NCI-H748 (cell line): ENCODE measurements at regions not wholly inside any gene's neighbourhood (a gene's known extent, or its start where the extent isn't known, plus 50 kb on each side); places are given as distances from the start of the nearest gene placed in this dataset.

Experiments used
- DNase-seq: peaks from one replicate; lab custom pipeline; 2025; ENCODE audit not compliant: unreplicated experiment; lab: John Stamatoyannopoulos, UW

DNA sequence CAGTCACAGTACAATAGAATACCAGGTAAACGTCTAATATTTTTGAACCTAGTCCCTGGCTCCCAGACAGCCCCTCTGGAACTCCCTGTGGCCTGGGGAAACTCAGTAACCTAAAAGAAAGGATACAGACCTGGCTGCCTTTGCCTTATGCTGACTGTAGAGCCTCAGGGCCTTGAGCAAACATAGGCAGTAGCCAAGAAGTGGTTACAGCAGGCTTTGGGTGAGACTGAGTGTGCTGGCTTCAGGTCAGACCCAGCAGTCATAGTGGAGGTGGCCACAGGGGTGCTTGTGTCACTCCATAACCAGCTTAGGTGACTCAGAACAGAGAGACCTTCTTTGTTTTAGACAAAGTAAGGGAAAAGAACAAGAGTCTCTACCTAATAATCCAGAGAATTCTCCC lies 141.8 kb upstream of the PRDX4 start:
- DNase-seq: no peak

DNA sequence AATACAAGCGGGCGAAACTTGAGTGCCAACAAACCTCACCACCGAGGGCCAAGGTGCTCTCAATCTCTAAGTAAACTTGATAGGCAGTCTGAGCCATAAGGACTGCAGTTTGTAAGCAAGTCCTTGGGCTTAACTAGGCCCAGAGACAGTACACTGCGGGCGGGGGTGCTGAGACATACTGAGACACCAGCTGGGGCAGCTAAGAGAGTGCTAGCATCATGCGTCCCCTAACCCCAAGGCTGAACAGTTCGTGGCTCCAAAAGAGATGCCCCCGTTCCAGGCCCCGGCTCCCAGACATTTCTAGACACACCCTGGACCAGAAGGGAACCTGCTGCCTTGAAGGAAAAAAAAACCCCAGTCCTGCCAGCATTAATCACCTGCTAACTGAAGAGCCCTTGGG lies 126.8 kb upstream of the PRDX4 start:
- DNase-seq: no peak

DNA sequence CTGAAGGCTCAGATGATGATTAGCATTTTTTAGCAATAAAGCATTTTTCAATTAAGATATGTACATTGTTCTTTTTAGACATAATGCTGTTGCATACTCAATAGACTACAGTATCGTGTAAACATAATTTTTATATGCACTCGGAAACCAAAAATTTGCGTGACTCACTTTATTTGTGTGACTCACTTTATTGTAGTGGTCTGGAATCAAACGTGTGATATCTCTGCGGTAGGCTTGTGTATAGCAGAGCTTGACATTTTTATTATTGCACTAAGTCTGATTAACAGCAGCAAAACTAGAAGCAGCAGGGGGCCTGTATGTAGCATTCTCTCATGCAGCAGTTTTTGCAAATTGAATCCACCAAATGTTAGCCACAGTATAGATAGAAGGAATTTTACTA lies 119.1 kb upstream of the PRDX4 start:
- DNase-seq: no peak

DNA sequence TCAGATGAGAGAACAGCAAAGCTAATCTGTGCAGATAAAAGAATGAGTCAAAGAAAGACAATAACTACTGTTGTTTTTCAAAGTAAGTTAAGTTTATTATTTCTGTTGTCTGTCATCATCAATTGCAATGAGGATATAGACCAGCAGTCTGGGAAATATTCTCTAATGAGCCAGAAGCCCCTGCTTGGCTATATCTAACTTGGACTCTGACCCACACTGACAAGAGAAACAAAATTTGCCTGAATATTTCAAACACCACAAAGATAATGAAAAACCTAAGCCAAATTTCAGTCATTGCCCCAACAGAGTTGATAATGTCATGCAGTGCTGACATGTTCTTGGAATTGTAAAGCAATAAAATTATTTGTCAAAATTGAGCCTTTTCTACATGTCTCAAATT lies 115.0 kb upstream of the PRDX4 start:
- DNase-seq: no peak

DNA sequence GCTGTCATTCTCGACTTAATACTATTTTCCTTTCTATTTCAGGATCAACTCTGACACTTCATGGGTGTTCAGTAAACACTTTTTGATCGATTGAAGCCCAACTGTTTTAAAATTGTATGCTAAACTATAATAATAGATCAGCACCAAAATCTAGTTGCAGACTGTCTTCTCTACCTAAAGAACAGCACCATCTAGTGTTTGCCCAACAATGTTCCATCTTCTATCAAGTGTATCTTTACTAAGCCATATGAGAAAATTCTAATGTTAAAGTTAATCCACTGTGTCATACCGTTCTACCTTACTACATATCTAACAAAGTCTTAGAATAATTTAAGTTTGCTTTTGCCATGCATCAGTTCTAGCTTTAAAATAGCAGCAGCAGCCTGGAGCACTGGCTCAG lies 113.0 kb upstream of the PRDX4 start:
- peak; percentile 70 for DNase-seq

DNA sequence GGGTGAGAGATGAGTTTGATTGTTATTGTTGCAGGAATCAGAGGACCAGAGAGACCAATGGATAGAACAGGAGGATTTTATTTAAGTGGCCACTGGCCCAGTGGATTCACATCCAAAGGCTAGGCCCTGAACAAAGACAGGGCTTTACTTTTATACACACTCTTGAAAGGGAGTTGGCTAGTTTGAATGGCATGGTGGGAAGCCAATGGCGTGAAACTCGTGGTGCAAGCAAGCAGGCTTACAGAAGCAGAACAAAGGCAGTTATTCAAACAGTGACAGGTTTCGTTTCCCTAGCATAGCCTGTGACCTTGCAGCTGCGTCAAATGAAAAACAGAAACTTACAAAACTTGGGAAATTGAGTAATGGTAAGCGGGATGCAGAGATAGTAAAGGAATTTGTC lies 110.2 kb upstream of the PRDX4 start:
- DNase-seq: no peak

DNA sequence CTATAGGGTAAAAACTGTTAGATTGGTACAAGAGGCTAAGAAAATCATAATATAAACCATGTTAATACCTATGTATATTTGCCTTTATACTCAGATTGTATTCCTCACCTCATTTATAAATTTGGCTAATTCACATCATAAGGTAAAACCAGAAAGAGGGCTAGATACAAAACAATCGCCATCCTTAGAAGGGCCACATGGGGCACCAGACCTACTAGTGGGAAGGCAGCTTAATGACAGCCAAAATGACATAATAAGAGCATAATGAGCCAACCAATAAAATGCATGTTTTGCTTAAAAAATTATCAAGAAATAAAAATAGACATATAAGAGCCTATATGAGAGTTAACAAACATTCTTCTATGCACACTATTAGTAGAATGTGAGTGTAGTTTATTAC lies 107.3 kb upstream of the PRDX4 start:
- DNase-seq: no peak

DNA sequence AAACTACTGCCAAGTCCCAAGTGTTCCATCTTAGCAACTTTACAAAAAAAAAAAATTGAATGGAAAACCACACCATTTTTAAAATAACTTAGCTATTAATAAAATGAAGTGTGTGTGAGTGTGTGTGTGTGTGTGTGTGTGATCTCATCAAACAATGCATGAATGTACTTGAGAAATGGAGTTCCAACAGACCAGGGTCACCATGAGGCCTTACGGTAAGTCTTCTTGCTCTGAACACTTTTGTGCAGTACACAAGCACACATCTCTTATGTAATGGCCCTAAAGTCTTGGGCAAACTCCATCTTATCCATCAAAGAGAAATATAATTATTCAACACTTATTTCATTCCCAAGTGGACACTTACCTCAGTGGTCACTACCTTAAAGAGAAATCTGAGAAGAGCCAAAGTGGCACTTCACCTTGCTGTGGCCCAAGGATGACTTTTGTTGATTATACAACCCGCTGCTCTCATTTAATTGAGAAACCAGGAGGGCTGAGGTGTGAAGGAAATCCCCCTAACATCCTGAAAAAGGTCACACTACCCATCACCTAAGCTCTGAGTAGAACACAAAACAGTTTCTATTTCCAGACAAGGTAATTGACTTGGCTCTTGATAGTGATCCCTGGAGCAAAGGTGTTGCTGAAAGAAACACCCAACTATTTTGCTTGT lies 96.5 kb upstream of the PRDX4 start:
- no peak for DNase-seq

DNA sequence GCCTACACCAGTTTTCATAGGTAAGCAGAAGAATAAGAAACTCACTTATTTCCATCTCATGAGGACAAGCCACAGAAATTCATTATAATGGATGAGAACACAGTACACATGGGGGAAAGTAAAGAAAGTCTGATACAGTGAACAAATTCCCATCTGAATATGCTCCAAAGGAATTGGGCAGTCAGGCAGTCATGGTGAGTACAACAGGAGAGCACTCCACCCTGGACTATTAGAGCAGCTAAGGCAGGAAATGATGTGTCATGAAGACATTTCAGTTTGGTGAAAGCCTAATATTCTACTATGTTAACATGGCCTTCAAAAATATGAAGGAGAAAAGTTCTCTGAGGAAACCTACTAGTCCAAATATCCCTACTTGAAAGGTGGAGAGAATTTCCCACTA lies 92.0 kb upstream of the PRDX4 start:
- DNase-seq: no peak

DNA sequence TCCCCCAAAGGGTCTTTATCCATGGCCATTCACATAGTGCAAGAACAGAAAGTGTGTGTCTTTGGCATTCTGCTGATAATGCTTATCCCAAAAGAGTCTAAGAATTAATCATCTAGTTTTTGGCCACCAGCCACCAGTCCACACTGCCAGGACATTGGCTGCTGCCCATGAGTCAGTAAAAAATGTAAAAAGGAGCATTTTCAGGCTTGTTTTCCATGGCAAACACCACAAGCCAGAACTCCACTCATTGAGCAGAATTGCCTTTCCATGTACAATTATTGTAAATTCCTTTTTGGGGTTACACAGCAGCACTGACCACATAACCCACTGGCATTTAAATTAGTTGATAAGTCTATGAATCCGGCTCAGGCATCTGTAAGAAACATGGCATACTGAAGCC lies 89.2 kb upstream of the PRDX4 start:
- DNase-seq: no peak

DNA sequence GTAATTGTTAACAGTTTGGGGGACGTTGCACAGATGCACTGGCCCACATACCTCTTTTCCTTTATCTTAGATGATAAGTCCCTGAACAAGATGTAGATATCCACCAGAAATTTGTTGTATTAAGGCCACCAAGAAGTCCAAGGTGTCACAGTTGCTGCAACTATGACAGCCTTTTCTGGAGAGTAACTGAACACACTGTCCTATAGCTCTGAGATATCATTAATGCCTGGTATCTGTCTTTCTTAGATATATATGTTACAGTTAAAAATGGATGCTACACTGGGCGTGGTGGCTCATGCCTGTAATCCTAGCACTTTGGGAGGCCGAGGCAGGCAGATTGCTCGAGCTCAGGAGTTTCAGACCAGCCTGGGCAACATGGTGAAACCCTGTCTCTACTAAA lies 77.8 kb upstream of the PRDX4 start:
- DNase-seq: no peak

DNA sequence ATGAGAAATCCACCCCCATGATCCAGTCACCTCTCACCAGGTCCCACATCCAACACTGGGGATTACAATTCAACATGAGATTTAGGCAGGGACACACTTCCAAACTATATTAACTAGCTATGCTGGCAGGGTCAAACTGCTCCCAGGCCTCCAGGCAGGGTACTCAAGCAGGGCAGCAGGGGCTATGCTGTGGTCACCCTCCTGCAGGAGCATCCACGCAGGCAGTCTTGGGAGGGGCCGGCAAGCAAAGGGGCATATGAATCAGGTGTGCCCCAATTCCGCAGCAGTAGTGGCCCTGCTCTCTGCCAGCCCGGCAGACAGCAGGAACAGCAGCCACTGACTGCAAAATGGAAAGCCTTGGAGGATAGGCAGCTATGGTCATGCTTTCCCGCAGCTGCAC lies 74.6 kb upstream of the PRDX4 start:
- DNase-seq: no peak

DNA sequence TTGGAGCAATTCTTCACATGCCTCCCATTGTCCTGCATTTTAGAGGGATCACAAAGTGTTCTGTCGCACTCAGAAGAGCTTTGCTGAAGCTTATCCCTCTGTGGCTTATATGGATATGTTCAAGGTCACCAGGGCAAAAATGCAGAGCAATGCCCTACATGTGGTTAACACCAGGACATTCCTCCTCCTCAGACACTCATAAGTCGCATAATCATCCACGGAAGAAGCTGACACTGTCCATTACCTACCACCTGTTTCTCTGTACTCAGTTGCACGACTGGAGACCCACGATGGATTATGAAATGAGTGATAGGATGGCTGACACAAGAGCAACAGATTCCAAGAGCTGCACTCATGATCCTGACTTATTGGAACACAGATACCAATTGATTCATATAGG lies 68.7 kb upstream of the PRDX4 start:
- DNase-seq: no peak

DNA sequence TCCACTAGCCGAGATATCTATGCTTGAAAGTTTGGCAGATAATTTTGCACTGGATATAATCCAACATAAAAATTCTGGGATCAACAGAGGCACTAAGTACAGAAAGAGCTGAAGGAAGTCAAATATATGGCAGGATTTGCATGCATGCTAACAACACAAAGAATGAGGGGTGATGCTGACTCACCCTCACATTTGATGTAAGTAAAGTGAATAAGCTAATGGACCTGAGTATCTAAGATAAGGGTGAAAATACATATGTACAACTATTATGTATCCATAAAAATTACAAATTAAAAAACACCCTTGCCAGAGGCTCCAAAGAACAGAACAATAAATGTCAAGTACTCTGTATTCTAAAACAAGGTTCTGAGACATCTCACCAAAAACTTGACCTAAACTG lies 63.8 kb upstream of the PRDX4 start:
- no peak for DNase-seq

DNA sequence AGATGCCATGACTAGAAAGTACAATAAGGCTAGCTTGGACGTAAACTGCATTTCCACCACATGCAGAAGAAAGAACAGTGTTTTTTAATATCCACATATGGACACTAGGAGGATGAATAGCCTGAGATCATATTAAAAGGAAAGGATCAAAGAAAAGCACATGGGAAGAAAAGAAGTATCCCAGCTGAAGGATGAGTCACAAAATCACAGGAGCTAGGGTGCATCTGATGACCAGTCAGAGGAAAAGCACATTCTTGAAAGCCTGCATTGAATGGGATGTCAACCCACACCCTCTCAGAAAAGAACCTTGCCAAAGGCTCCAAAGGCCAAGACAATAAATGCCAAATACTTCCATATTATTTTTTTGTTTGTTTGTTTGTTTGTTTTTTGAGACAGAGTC lies 56.8 kb upstream of the PRDX4 start:
- no peak for DNase-seq

DNA sequence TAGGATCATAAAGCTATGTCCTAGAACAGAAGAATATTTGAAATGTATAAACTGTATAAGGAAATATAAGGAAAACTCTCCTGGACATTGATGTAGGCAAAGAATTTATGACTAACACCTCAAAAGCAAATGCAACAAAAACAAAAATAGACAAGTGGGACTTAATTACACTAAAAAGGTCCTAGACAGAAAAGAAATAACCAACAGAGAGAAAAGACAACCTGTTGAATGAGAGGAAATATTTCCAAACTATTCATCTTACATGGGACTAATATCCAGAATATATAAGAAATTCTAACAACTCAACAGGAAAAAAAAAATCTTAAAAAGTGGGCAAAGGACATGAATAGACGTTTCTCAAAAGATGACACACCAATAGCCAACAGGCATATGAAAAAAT lies 54.4 kb upstream of the PRDX4 start:
- no peak for DNase-seq

DNA sequence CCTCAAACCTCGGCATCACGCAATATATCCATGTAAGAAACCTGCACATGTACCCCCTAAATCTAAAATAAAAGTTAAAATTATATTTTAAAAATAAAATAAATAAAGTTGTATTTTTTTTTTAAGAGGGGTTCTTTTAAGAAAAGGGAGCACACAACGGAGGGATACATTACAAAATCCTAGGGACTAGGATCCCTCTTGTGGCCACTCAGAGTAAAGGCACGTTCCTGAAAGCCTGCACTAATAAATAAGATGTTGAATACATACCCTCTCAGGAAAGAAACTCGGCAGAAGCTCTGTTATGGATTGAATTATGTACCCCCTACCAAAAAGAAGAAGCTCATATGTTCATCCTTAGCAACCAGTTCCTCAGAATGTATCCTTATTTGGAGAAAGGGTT lies 50.9 kb upstream of the PRDX4 start:
- peak; percentile 30 for DNase-seq
